Body of pancreas (tissue), 4 donors: ENCODE measurements at regions not wholly inside any gene's neighbourhood (a gene's known extent, or its start where the extent isn't known, plus 50 kb on each side); places are given as distances from the start of the nearest gene placed in this dataset.

Source experiments
- ATAC-seq: fragments of 150-250 bp; one replicate; pipeline ENCODE4 v1.9.1; 2016
- DNase-seq, 4 donors: peaks; one replicate each; pipeline ENCODE4 v3.0.0-alpha.2; 2019
- H3K27ac ChIP-seq, 4 donors: fragments of 200-600 bp; sonication (generic); 1 replicate in 3 of 4; 2 replicates in 1 of 4; pipeline versions ENCODE4 v1.5.1 to v1.6.1; 2016 to 2019; ENCODE audit warnings: mild to moderate bottlenecking in 1 of 4, mixed read lengths in 1 of 4, moderate library complexity in 1 of 4
- H3K27me3 ChIP-seq, 2 donors: fragments of 200-600 bp; sonication (generic); one replicate each; pipeline ENCODE4 v1.6.0; 2016; ENCODE audit warnings: mild to moderate bottlenecking in 1 of 2
- H3K36me3 ChIP-seq, 2 donors: fragments of 200-600 bp; sonication (generic); replicated peaks in 1 of 2; 2 replicates each; pipeline ENCODE4 v1.5.1; 2016; ENCODE audit warnings: low read depth in 2 of 2; ENCODE audit not compliant: insufficient read depth in 1 of 2
- H3K4me1 ChIP-seq: fragments of 200-600 bp; sonication (generic); one replicate; pipeline ENCODE4 v1.6.0; 2016
- H3K4me3 ChIP-seq, 2 donors: fragments of 200-600 bp; sonication (generic); 1 replicate in 1 of 2; 2 replicates in 1 of 2; pipeline ENCODE4 v1.5.1; 2016 to 2019
- H3K9me3 ChIP-seq, 3 donors: fragments of 200-600 bp; sonication (generic); 1 replicate in 2 of 3; 2 replicates in 1 of 3; pipeline ENCODE4 v1.5.1; 2016
- CTCF ChIP-seq, 7 experiments: fragments of 450-650 bp in 4 of 7; fragments of 200-600 bp in 3 of 7; sonication (generic) in 3 of 7; IDR thresholded peaks; one replicate each; pipeline ENCODE4 v1.5.1; 2016 to 2019; ENCODE audit warnings: antibody characterized with exemption in 7 of 7
- POLR2A ChIP-seq, 3 donors: fragments of 450-650 bp; IDR thresholded peaks; one replicate each; pipeline ENCODE4 v1.6.1; 2016; ENCODE audit warnings: antibody characterized with exemption in 3 of 3, mild to moderate bottlenecking in 2 of 3
- WGBS, 2 donors: methylation state at CpG; one replicate each; pipeline ENCODE4 v1.1.5; 2017; 5-methylcytosine and 5-hydroxymethylcytosine counted together
- intact Hi-C: fragments of 100-400 bp; cut with DNase I; formaldehyde crosslinking; loops from one replicate; pipeline ENCODE4 v1.15.1; 2023

- Histone ChIP-seq H3K9me3 (no peaks in the 10 kb centered on the region), H3K36me3 (no peaks in the 10 kb centered on the region), H3K27me3 (no peaks in the 10 kb centered on the region), H3K4me3 (no peak overlapping the region), H3K4me1 (no peaks in the 10 kb centered on the region), H3K27ac (no peak overlapping the region)
- intact Hi-C loops, result no loop called here
- DNase-seq (no peak), ATAC-seq (no peak)
- 53 to 57% methylated on average over 2 of the region's 2 CpGs for WGBS, 2 donors
- no peak for TF ChIP-seq CTCF (IDR thresholded peaks at IDR 0.05)
These were observed 75.8 kb upstream of the TNIP3 start for GRCh38 chr4:121239951-121240350.

DNA sequence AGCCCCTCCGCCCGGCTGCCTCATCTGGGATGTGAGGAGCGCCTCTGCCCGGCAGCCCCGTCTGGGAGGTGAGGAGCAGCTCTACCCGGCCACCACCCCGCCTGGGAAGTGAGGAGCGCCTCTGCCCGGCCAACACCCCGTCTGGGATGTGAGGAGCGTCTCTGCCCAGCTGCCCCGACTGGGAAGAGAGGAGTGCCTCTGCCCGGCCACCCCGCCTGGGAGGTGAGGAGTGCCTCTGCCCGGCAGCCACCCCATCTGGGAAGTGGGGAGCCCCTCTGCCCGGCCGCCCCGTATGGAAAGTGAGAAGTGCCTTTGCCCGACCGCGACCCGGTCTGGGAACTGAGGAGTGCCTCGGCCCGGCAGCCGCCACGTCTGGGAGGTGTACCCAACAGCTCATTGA, 74.3 kb upstream of the TNIP3 start:
- Histone ChIP-seq H3K4me3 (no peak overlapping the region), H3K9me3 (no peaks in the 10 kb centered on the region), H3K27ac (no peak overlapping the region), H3K36me3 (no peaks in the 10 kb centered on the region), H3K4me1 (no peaks in the 10 kb centered on the region), H3K27me3 (no peaks in the 10 kb centered on the region)
- 91 to 95% methylated on average over 22 to 23 of the region's 26 CpGs for WGBS, 2 donors
- DNase-seq, result no peak
- TF ChIP-seq POLR2A (IDR thresholded peaks at IDR 0.05) (no peak), CTCF (IDR thresholded peaks at IDR 0.05) (no peak)
- no peak for ATAC-seq
- intact Hi-C loops, result no loop called here

- intact Hi-C loops, result no loop called here
- no peaks in the 10 kb centered on the region for H3K4me1 ChIP-seq
- H3K36me3 ChIP-seq, result no peaks in the 10 kb centered on the region
- TF ChIP-seq POLR2A (IDR thresholded peaks at IDR 0.05), result no peak
- TF ChIP-seq CTCF (IDR thresholded peaks at IDR 0.05), result no peak
- no peak for DNase-seq
- no peaks in the 10 kb centered on the region for H3K9me3 ChIP-seq
- H3K27ac ChIP-seq, result no peak overlapping the region
- WGBS, 2 donors, result 84 to 88% methylated on average over 2 of the region's 2 CpGs
- no peak for ATAC-seq
- no peaks in the 10 kb centered on the region for H3K27me3 ChIP-seq
- H3K4me3 ChIP-seq, result no peak overlapping the region
These were observed 72.9 kb upstream of the TNIP3 start for GRCh38 chr4:121237069-121237399.

- Histone ChIP-seq H3K9me3 (no peaks in the 10 kb centered on the region), H3K4me3 (no peak overlapping the region), H3K4me1 (no peaks in the 10 kb centered on the region), H3K27me3 (no peaks in the 10 kb centered on the region), H3K36me3 (no peaks in the 10 kb centered on the region), H3K27ac (no peak overlapping the region)
- no peak for ATAC-seq
- 77 to 81% methylated on average over 6 of the region's 6 CpGs for WGBS, 2 donors
- no peak for TF ChIP-seq CTCF (IDR thresholded peaks at IDR 0.05)
- TF ChIP-seq POLR2A (IDR thresholded peaks at IDR 0.05), result no peak
- intact Hi-C loops, result no loop called here
- no peak for DNase-seq
These were observed 72.4 kb upstream of the TNIP3 start for GRCh38 chr4:121236353-121237068.

- Histone ChIP-seq H3K27me3 (no peaks in the 10 kb centered on the region), H3K36me3 (no peaks in the 10 kb centered on the region), H3K4me3 (no peak overlapping the region), H3K4me1 (no peaks in the 10 kb centered on the region), H3K9me3 (no peaks in the 10 kb centered on the region), H3K27ac (no peak overlapping the region)
- intact Hi-C loops, result no loop called here
- DNase-seq (no peak), ATAC-seq (no peak)
- 37 to 41% methylated on average over 4 of the region's 4 CpGs for WGBS, 2 donors
- TF ChIP-seq CTCF (IDR thresholded peaks at IDR 0.05), result no peak
- TF ChIP-seq POLR2A (IDR thresholded peaks at IDR 0.05), result no peak
These were observed 69.9 kb upstream of the TNIP3 start for GRCh38 chr4:121233982-121234381.
